ENCODE measurements at regions not wholly inside any gene's neighbourhood (a gene's known extent, or its start where the extent isn't known, plus 50 kb on each side); places are given as distances from the start of the nearest gene placed in this dataset.

GRCh38 chr5:92998456-92998855, 582.6 kb downstream of the NR2F1-AS1 start:
- H3K4me3 Mint-ChIP-seq, result no peak overlapping the region
- Histone ChIP-seq H3K79me2 (replicated peaks; ENCODE audit: insufficient read depth) (no peaks in the 10 kb centered on the region), H3K27ac (ENCODE audit: low read depth) (no peak overlapping the region), H2AFZ (peak overlapping the region; percentile 39; the same call in 1 of the 2 replicates), H3K4me2 (no peak overlapping the region), H3K9me2 (ENCODE audit: insufficient read depth) (0 out of 2 replicates have a peak, but pooled peaks cover 5% of the 10 kb centered on the region), H3F3A (replicated peaks; ENCODE audit: low read depth) (no peaks in the 10 kb centered on the region), H3K4me1 (ENCODE audit: insufficient read depth) (no peaks in the 10 kb centered on the region), H3K36me3 (ENCODE audit: insufficient read depth) (peaks cover 8% of the 10 kb centered on the region; the same call in 1 of the 2 replicates), H3K27me3 (ENCODE audit: insufficient read depth) (no peaks in the 10 kb centered on the region), H4K20me1 (replicated peaks; ENCODE audit: insufficient read depth) (no peaks in the 10 kb centered on the region), H3K4me3 (no peak overlapping the region)
- no peaks in the 10 kb centered on the region for H3K4me1 Mint-ChIP-seq
- H3K27me3 Mint-ChIP-seq (ENCODE audit: insufficient read depth, low read depth, poor library complexity), result no peaks in the 10 kb centered on the region
- H3K9me3 Mint-ChIP-seq, result peaks cover 9% of the 10 kb centered on the region
- peaks cover 5% of the 10 kb centered on the region for H3K36me3 Mint-ChIP-seq (ENCODE audit: low read depth)
- no peak overlapping the region for H3K27ac Mint-ChIP-seq
- ATAC-seq (no peak), DNase-seq (ENCODE audit: low spot score) (no peak)
- TF ChIP-seq CTCF (conservative IDR thresholded peaks at IDR 0.05; ENCODE audit: low read depth in 2 of 2) (no peak), POLR2AphosphoS5 (IDR thresholded peaks at IDR 0.05; ENCODE audit: low read depth) (no peak), EZH2phosphoT487 (IDR thresholded peaks at IDR 0.05; ENCODE audit: unreplicated experiment) (no peak), ZNF114 (CRISPR knock-in tag; IDR thresholded peaks at IDR 0.05) (no peak), STAT1 (IDR thresholded peaks at IDR 0.05; ENCODE audit: unreplicated experiment) (no peak), ETS1 (IDR thresholded peaks at IDR 0.05) (no peak), REST (IDR thresholded peaks at IDR 0.05; ENCODE audit: unreplicated experiment) (no peak), JUNB (IDR thresholded peaks at IDR 0.05; ENCODE audit: unreplicated experiment) (no peak), EZH2 (IDR thresholded peaks at IDR 0.05; ENCODE audit: low read depth, unreplicated experiment) (no peak), ZNF462 (CRISPR knock-in tag; IDR thresholded peaks at IDR 0.05) (no peak), ZNF331 (CRISPR knock-in tag; IDR thresholded peaks at IDR 0.05; ENCODE audit: low read depth) (no peak), NANOG (IDR thresholded peaks at IDR 0.05; ENCODE audit: borderline replicate concordance) (no peak), CREB1 (CRISPR knock-in tag; IDR thresholded peaks at IDR 0.05; ENCODE audit: low read depth) (no peak)

All from GM23338 (cell line).